ENCODE measurements at regions not wholly inside any gene's neighbourhood (a gene's known extent, or its start where the extent isn't known, plus 50 kb on each side); places are given as distances from the start of the nearest gene placed in this dataset.

- no peak overlapping the region for H3K4me3 ChIP-seq (ENCODE audit: low read depth, low read length)
- TF ChIP-seq CTCF (IDR thresholded peaks at IDR 0.05; ENCODE audit: control insufficient read depth, extremely low read depth, insufficient read depth), result no peak
- no peak for DNase-seq (ENCODE audit: low read depth)
Observed at GRCh38 chr9:90307891-90308290, 334.7 kb downstream of the DIRAS2 start.

- no peak for DNase-seq (ENCODE audit: low read depth)
- no peak for TF ChIP-seq CTCF (IDR thresholded peaks at IDR 0.05; ENCODE audit: control insufficient read depth, extremely low read depth, insufficient read depth)
- no peak overlapping the region for H3K4me3 ChIP-seq (ENCODE audit: low read depth, low read length)
Observed at GRCh38 chr9:90308691-90309090, 333.9 kb downstream of the DIRAS2 start.

GRCh38 chr9:90309809-90310520, 332.7 kb downstream of the DIRAS2 start:
- no peak for TF ChIP-seq CTCF (IDR thresholded peaks at IDR 0.05; ENCODE audit: control insufficient read depth, extremely low read depth, insufficient read depth)
- no peak for DNase-seq (ENCODE audit: low read depth)
- H3K4me3 ChIP-seq (ENCODE audit: low read depth, low read length), result no peak overlapping the region

- DNase-seq (ENCODE audit: low read depth), result no peak
- H3K4me3 ChIP-seq (ENCODE audit: low read depth, low read length), result no peak overlapping the region
- TF ChIP-seq CTCF (IDR thresholded peaks at IDR 0.05; ENCODE audit: control insufficient read depth, extremely low read depth, insufficient read depth), result no peak
Observed at GRCh38 chr9:90310521-90310876, 332.1 kb downstream of the DIRAS2 start.

GRCh38 chr9:90311811-90312210, 330.8 kb downstream of the DIRAS2 start:
- DNase-seq (ENCODE audit: low read depth), result no peak
- TF ChIP-seq CTCF (IDR thresholded peaks at IDR 0.05; ENCODE audit: control insufficient read depth, extremely low read depth, insufficient read depth), result no peak
- no peak overlapping the region for H3K4me3 ChIP-seq (ENCODE audit: low read depth, low read length)

- no peak for TF ChIP-seq CTCF (IDR thresholded peaks at IDR 0.05; ENCODE audit: control insufficient read depth, extremely low read depth, insufficient read depth)
- DNase-seq (ENCODE audit: low read depth), result no peak
- H3K4me3 ChIP-seq (ENCODE audit: low read depth, low read length), result no peak overlapping the region
Observed at GRCh38 chr9:90322296-90322695, 320.3 kb downstream of the DIRAS2 start.
